IMR-90 (cell line): ENCODE measurements at regions not wholly inside any gene's neighbourhood (a gene's known extent, or its start where the extent isn't known, plus 50 kb on each side); places are given as distances from the start of the nearest gene placed in this dataset.

Source experiments
- CEBPB ChIP-seq: IDR thresholded peaks from 2 replicates; pipeline ENCODE4 v1.6.1; 2012; ENCODE audit warnings: low read depth, low read length, improper control_type of control experiment
- CHD1 ChIP-seq: IDR thresholded peaks from 2 replicates; pipeline ENCODE4 v1.6.1; 2012; ENCODE audit warnings: low read depth, low read length, improper control_type of control experiment
- CTCF ChIP-seq: conservative IDR thresholded peaks from 2 replicates; pipeline ENCODE4 v1.5.1; 2012; ENCODE audit warnings: mild to moderate bottlenecking, low read depth, low read length, improper control_type of control experiment
- POLR2A ChIP-seq: IDR thresholded peaks from 2 replicates; pipeline ENCODE4 v1.6.1; 2012; ENCODE audit warnings: mild to moderate bottlenecking, low read depth, low read length
- SMC3 ChIP-seq: fragments of 150-350 bp; IDR thresholded peaks from 2 replicates; pipeline ENCODE4 v1.6.1; 2016; ENCODE audit warnings: low read depth, mild to moderate bottlenecking, antibody characterized with exemption, low read length, moderate library complexity
- TF ChIP-seq, protein P1 (sequence below): fragments of 150-350 bp; IDR thresholded peaks from 2 replicates; pipeline ENCODE4 v1.6.1; 2016; ENCODE audit warnings: low read depth, mild to moderate bottlenecking, low read length, moderate library complexity, borderline replicate concordance

GRCh38 chr13:71137101-71137500, 729.9 kb downstream of the DACH1 start:
- TF ChIP-seq CTCF = no peak
- no peak for TF ChIP-seq CEBPB
- TF ChIP-seq POLR2A = no peak
- no peak for TF ChIP-seq SMC3
- TF ChIP-seq, protein P1, sequence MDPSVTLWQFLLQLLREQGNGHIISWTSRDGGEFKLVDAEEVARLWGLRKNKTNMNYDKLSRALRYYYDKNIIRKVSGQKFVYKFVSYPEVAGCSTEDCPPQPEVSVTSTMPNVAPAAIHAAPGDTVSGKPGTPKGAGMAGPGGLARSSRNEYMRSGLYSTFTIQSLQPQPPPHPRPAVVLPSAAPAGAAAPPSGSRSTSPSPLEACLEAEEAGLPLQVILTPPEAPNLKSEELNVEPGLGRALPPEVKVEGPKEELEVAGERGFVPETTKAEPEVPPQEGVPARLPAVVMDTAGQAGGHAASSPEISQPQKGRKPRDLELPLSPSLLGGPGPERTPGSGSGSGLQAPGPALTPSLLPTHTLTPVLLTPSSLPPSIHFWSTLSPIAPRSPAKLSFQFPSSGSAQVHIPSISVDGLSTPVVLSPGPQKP = no peak
- no peak for TF ChIP-seq CHD1
